ENCODE measurements at regions not wholly inside any gene's neighbourhood (a gene's known extent, or its start where the extent isn't known, plus 50 kb on each side); places are given as distances from the start of the nearest gene placed in this dataset.

DNA sequence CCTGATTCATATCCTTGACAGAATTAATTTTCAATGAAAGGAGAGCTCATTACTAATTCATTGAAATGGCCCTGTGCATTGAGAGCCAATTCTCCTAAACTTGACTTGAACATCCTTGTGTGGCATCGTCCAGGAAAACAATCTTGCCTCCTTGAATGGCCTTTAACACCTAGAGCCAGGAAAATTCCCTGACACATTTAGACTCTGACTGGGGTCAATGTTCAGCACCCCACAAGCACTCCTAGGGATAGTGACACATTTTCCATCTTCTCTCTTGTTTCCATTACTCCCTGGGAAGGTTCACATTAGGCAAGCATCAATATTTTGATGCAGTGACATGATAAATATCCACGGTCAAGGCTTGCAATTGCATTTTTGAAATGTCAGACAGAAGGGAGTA, 218.9 kb downstream of the LACC1 start:
- no peak for DNase-seq

DNA sequence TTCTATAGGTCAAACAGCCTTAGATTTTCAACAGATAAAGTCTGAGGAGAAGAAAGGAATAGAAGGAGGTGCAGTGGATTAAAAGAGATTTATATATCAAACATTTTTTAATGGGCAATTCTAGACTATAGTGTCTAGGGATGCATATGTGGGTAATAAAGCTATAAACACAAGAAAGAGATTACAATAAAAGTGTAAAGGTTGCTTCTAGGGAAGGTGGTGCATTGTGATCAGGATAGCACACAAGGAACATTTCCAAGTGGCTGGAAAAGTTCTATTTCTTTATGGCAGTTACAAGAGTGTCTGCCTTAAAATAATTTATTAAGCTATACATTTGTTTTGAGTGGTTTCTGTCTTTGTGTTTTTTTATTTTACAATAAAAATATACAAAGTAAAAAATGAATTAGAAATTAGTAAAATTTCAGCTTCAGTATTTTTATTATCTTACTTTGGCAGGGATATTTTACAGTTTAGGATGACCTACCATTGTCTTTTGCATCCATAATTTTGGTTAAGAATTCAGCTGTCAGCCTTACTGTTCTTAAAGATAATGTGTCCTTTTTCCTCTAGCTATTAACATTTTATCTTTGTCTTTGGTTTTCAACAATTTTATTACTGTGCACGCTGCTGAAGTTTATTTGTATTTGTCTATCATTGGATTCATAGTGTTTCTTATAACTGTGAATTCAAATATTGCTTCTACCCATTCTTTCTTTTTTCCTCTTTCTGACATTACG, 221.8 kb downstream of the LACC1 start:
- DNase-seq, result no peak

DNA sequence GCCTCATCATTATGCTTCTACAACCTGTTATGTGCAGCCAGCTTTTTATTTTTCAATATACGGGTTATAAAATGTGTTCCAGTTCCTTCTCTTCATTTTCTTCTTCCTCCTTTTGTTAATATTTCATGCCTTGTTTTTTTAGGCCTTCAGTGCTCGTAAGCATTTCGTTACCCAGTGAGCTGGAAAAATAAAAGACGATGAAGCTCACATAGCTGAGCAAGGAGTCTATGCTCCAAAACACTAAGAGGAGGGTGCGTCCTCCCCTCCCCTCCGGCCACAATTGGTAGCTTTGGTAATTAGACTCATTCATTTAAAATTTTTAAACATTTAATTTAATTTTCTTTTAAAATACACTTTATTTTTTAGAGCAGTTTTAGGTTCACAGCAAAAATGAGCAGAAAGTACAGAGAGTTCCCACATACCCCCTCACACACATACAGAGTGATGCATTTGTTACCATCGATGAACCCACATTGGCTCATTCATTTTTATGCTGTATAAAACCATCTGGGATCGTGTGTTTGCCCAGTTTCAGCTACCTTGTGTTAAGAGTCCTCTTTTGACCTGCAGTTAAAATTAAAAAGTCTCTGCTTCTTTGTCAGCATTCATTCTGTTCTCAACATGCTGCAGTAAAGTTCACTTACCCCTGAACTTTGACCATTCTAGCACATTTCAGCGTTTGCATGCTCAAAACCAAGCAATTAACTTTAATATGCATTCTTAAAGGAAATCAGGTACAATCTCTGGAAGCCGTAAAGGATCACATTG, 223.9 kb downstream of the LACC1 start:
- DNase-seq, result no peak

DNA sequence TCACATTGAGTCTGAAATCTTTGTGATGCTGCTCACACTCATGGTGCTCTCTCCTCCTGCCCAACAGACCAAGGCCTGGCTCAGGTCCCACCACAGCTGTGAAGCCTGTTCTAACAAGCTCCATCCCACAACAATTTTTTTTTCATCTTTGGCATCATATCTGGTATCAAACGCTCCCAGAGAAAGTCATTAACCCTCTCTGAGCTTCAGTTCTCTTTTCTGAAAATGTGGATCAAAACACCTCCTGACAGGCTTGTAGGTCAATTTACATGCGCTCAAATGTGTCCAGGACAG, 224.4 kb downstream of the LACC1 start:
- DNase-seq, result no peak

DNA sequence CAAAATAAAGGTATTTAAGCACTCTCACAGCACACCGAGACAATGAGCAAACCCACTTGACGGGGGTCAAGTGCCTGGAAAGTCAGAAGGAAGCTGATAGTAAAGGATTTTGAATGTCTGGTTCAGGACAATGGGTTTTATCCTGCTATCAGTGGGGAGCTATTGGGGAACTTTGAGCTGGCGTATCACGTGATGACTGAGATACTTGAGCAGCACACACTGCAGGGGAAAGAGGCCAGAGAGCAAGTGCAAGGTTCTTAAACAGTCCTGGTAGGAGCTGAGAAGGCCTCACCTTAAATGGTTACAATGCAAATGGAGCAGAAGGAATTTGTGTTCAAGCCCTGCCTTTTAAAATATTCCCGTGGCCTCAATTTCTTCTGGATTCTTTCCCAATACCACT, 225.3 kb downstream of the LACC1 start:
- DNase-seq, result no peak

DNA sequence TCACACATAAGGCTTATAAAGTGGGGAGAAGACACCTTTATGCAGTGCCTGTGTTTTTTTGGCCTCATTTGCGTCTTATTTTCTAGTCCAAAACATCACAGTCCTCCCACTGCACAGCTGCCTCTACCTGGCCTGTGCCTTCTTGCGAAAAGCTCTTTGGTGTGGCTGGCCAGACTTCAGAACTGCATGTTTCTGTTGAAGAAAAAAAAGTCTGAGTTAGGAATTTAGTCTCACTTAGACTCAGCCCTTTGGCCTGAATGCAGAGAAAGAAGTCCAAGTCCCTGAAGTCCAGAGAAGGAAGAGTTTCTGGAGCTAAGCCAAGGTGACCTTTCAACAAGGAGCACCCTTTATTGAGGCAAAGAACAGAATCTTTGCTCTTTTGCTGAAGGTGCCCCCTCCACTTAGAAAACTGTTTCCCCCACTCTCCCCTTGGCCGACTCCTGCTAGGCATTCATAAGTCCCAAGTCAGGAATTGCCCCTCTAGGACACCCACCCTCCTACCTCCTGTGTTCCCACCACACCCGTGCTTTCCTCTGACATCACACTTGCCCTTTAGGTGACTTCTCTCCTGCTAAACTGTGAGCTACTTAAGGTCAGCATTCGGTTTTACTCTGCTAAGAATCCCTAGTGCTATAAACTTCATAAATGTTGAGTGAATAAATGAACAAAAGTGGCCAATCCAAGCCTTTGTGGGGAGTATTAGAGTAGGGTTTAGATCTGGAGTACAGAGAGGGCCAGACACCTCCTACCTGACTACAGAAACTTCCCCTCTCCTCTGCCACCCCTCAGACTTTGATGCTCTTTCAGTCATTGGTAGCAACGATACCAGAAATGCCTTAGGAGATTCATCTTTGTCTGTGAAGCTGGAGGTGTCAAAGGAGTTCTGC, 226.8 kb downstream of the LACC1 start:
- no peak for DNase-seq

DNA sequence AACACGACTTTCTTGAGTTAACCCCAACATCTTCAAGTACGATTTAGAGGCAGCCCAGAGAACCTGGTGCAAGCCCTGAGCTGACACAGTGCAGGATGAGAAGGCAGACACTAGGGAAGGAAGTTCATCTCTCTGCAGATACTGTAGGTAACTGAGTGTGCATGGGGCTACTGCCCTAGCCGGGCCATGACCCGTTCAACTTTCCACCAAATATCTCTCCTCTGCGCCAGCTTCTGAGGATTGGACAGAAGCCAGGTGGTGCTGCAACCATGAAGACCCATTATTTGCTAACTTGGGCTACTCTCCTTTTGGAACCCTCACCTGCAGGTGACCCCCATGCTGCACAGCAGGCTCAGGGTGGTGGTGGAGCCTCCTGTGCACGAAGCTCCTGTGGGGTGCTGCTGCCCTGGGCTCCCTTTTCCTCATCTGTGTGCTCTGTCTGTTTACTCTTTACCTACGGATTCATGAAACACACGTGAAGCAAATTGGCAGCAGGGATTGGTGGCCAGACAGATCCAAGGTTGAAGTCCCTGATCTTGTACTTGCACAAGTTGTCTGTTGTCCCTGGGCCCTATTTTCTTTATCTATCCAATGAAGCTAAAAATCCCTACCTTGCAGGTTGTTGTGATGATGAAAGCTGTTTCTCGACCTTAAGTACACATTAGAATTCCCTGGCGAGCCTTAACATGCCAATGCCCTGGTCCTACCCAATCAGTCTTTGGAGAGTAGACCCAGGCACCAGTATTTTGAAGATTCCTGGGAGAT, 227.8 kb downstream of the LACC1 start:
- no peak for DNase-seq

DNA sequence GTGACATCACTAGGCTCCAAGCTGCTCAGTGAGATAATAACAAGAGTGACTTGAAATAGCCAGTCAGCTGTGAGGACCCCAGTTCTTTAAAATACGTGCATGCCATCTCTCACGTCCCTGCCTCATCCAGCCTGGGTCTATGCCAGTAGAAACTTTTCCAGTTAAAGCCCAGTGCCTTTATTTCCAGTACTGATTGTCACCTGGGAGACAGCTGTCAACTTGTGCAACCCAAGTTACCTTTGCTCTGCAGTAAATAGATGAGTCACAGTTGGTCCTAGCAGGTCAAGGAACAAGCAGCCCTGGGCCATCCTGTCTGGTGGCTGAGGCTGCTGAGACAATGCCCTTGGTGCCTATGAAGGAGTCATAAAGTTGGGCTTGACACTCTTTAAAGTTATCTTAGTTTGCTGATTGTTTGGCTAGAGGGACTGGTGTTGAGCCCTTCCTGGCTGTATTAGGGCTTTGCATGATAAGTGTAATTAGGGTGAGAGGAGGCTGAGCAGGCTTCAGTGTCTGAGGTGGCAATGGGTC, 228.7 kb downstream of the LACC1 start:
- DNase-seq, result no peak

DNA sequence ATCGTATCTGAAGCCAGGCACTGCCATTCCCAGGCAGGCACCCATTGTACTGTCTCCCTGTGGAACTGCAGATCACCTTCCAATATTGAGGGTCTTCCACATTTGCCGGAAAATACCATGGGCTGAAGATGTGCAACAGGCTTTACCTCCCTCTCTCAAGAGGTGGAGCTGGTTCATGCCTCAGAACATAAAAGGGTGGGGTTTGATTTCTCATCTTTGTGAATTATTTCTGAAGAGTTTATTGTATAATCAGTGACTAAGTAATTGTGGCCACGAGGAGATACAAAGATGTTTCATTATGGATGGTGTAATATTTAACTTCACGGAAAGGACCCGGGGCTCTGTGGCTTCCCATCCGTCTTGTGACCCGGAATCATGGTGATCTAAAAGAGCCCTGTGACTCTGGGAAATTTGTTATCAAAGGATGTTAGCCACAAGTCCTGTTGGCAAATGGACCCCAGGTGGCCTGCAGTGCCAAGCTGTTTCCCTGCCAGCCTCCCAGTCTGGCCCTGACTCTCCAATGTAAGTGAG, 230.5 kb downstream of the LACC1 start:
- no peak for DNase-seq

DNA sequence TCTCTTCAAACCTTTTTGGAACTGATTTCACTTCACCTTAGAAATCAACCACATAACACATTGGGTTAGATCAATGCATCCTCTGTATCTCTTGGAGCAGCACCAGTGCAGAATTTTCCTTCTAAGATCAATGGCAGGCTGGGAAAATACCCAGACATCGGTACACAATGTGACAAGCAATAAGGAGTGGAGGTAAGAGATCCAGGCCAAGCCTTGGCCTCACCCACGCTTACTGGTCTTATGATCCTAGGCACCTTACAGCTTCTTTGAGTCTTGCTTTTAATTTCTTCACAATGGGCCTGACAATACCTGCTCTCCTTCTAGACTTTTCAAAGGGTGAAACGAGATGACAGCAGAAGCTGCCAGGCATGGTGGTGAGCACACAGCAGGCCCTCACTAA, 232.0 kb downstream of the LACC1 start:
- no peak for DNase-seq

DNA sequence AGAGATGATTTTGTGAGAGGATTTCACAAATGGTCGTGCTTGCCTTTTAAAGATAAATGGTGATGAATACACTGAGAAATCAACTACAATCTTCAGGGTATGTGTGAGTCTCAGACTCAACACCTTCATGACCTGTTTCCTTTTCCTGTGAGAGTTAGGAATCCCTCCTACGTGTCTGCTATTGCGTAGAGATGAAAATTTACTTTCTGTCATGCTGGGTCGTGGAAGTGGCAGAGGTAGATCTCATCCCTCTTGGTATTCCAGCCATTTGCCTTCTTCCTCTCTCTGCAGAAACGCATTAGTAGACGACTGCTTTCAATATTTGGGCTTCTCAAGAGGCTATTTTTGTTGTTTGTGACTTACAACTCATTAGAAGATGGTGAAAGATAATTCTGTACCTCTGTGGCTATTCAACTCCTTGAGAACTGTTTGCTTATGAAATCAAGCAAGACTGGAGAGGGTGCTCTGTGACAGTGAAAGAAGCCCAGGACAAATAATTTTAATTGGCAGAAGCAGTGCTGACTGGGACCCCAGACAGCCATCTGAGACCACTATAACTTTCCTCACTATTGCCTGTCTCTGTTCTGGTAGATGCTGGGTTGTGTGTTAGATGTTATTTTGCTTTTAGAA, 233.1 kb downstream of the LACC1 start:
- no peak for DNase-seq

DNA sequence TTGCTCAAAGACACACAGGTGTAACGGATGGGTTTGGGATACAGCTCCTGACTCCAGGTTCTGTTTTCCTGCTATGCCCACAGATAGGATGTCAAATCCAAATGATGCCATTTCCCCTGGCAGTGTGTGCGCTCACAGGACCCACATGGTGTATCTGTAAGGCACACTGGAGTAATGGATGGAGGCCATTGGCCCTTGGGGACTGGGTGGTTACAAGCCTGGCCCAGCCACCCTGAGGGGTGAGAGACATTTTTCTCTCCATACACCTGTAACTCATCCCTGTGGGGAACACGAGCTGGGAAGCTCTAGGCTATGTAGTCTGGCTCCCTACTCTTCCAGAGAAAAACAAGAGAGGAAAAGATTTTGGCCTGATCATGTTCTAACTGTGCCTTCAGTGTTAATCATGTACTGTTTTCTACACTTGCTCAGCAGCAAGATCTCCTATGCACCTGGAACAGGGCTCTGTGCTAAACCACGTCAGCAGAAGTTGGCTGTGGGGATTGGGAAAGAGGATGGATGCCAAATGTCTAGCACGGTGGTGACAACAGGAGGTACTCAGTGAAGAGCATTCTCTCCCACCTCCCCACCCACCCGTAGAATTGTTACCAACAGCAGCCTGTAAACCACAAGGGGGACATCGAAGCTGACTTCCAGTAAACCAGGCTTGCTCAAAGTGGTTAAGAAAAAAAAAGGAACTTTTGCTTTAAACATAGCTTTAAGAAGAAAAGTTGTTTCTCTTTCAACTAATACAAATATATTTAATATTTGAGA, 237.0 kb downstream of the LACC1 start:
- DNase-seq, result no peak

DNA sequence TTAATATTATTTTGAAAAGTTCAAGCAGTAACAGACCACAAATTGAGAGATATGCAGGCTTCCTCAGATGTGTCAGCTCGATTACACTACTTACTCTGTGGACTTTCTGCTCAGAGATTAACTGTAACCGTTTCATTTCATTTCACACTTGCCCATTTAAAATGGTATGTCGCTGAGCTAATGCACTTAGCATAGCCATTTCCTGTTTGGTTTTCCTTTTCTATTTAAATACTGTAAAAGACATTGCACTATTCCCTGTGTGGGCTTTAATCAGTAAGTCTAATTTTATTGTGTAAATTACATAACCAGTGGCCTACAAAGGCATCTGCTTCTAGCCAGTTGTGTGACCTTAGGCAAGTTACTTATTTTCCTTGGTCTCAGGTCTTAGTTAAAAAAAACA, 237.6 kb downstream of the LACC1 start:
- peak; percentile 27 for DNase-seq

DNA sequence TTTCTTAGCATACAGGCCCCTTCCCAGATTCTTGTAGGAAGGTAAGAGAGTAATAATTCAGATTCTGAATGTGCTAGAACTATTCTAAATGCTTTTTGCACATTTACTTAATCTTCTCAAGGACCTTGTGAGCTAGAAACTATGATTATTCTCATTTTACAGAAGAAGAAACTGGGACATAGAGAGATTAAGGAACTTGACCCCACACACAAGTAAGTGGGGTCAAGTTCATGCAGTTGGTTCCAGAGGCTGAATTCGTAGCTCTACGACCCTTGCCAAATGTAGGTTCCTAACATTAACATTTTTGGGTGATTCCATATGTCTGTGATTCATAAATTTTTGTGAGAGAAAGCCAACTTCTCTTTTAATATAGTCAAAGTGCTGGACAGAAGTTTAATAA, 238.1 kb downstream of the LACC1 start:
- no peak for DNase-seq

DNA sequence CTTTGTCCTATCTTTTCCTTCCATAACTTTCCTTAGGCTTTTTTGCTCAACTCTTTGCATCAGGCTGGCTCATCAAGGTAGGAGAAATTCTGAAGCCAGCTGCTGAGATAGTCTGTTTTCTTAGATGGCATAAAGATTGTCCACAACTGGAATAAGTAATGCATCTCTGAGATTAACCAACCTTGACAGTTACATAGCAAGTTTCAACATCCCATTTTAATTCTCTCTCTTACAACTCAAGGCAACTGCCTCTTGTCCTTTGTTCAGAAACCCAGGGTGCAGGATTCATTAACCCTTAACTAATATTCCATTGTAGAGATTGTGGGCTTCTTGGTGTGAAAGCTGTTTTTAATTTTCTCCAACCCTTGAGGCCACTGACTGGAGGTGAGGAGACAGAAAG, 239.2 kb downstream of the LACC1 start:
- DNase-seq, result no peak

DNA sequence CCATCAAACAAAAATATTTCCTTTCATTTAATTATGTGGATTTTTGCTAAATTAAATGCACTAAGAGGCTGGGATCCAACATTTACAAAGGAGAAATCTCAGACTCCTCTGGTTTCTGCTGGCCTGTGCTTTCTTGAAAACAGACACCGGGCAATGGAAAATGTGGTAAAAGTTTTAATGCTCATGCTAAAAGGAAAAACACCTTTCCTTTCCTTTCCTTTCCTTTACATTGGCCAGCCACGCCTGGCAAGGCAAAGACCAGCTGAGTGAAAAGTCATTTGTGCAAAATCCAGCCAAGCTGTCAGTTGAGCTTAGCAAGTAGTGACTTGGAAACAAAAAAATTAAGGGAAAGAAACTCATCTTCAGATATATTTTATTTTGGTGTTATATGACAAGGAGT, 240.3 kb downstream of the LACC1 start:
- no peak for DNase-seq

DNA sequence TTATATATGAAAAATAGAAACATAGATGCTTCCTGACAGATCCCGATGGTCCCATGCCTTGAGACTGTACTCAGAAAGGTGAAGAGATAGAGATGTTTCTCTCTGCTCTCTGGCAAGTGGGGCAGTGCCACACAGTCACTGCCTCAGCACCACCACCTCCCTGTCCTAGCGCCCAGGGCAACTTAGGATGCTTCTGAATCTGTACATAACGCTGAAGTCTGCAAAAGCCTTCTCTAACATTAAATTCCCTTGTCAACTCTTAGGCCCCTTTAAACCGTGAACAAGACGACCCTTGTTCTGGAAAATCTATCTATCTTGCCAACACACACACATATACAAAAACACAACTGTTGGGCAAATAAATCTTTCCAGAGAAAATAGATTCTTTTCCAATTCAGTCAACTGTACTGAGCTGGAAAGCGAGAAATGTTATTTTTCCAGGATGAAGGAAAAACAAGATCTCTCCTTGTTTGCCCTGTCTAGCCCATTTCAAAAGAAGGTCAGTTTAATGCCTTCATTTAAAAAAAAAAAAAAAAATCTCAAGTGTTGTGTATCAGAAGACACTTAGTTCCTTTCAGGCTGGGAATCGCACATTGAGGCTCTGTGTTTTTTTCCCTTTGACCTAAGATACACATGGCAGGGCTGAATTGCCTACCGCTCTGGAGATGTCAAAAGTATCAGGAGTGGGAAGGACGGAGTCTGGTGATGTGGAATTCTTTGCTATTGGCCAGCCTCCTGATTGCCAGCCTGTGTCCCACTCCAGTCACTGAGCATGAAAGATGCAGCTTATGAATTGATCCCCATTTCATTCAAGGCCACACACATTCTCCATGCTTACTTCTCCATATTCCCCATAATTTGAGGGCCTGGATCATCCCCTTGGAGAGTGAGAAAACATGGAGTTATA, 241.4 kb downstream of the LACC1 start:
- no peak for DNase-seq

DNA sequence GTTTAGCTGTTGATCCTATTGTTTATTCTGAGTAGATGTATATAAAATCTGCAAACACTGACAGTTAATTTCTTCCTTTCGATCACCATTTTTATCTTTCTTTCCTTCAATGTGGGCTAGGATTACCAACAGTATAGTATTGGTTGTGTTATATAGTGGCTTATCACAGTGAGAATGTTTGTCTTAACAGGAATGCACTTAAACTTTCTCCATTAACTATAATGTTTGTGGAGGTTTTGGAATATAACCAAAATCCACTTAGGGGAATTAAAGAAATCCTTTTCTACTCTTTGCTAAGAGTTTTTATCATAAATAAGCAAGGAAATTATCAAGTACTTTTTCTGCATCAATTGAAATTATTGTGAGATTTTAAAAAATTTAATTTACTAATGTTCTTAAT, 244.6 kb downstream of the LACC1 start:
- no peak for DNase-seq

DNA sequence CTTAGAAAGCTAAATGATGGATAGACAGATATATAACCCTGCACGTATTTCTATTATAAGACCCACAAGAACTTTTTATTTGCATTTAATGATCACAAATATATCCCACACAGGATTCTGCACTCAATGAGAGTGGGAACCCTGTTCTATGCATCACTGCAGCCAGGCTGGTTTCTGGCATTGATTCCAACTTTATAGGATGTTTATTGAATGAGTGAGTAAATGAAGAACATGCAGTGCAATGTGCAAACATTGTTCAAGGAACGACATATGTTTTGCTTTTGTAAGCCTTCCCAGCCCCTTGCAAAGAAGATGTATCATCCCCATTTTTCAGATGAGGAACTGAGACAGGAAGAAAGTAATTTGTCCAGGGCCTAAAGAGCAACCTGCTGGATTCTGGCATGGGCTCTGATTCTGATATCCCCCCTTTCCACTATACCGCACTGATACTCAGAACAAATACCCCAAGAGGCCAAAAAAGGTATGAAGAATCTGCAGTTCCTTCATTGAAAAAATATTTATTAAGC, 246.3 kb downstream of the LACC1 start:
- peak; percentile 9 for DNase-seq

All from fibroblast of skin of scalp (primary cell).